Heart left ventricle (tissue), 16 donors: ENCODE measurements at regions not wholly inside any gene's neighbourhood (a gene's known extent, or its start where the extent isn't known, plus 50 kb on each side); places are given as distances from the start of the nearest gene placed in this dataset.

Experiments
- ATAC-seq, 4 donors: fragments of 200-7000 bp; cut with Tn5 transposase; one replicate each; pipeline ENCODE4 v1.9.1; 2020 to 2022; ENCODE audit warnings: moderate library complexity in 4 of 4, mild to moderate bottlenecking in 3 of 4, moderate number of reproducible peaks in 1 of 4
- DNase-seq, 5 donors: peaks; one replicate each; pipeline ENCODE4 v3.0.0-alpha.2; 2020
- H3K27ac ChIP-seq, 12 donors: fragments of 200-600 bp; sonication (generic) in 4 of 12; one replicate each; pipeline versions ENCODE4 v1.5.0 to v1.8.0; 2016 to 2022; ENCODE audit warnings: mild to moderate bottlenecking in 2 of 12
- H3K27me3 ChIP-seq, 9 donors: fragments of 200-600 bp; sonication (generic) in 2 of 9; one replicate each; pipeline versions ENCODE4 v1.5.1 to v1.8.0; 2016 to 2022; ENCODE audit warnings: mild to moderate bottlenecking in 3 of 9
- H3K36me3 ChIP-seq, 9 donors: fragments of 200-600 bp; sonication (generic) in 2 of 9; one replicate each; pipeline versions ENCODE4 v1.5.0 to v1.8.0; 2018 to 2022; ENCODE audit warnings: mild to moderate bottlenecking in 2 of 9
- H3K4me1 ChIP-seq, 12 donors: fragments of 200-600 bp; sonication (generic) in 4 of 12; one replicate each; pipeline versions ENCODE4 v1.5.0 to v1.8.0; 2016 to 2022; ENCODE audit warnings: mild to moderate bottlenecking in 3 of 12
- H3K4me3 ChIP-seq, 12 donors: fragments of 200-600 bp; sonication (generic) in 4 of 12; one replicate each; pipeline versions ENCODE4 v1.5.0 to v1.8.0; 2017 to 2022; ENCODE audit warnings: mild to moderate bottlenecking in 9 of 12, moderate library complexity in 4 of 12
- H3K9me3 ChIP-seq, 12 donors: fragments of 200-600 bp; sonication (generic) in 4 of 12; one replicate each; pipeline versions ENCODE4 v1.5.0 to v1.8.0; 2016 to 2022; ENCODE audit warnings: mild to moderate bottlenecking in 1 of 12
- CTCF ChIP-seq, 12 donors: fragments of 200-600 bp; sonication (generic) in 4 of 12; IDR thresholded peaks; one replicate each; pipeline versions ENCODE4 v1.5.0 to v1.8.0; 2018 to 2022; ENCODE audit warnings: antibody characterized with exemption in 12 of 12, mild to moderate bottlenecking in 5 of 12
- POLR2A ChIP-seq, 2 donors: fragments of 450-650 bp; IDR thresholded peaks; one replicate each; pipeline ENCODE4 v1.6.1; 2017; ENCODE audit warnings: antibody characterized with exemption in 2 of 2, mild to moderate bottlenecking in 2 of 2, moderate library complexity in 2 of 2
- WGBS, 4 donors: extraction: QIAGEN DNeasy Blood & Tissue Kit in 2 of 4; methylation state at CpG; one replicate each; pipeline versions ENCODE4 v1.1.5 to v1.1.7; 2013 to 2018; 5-methylcytosine and 5-hydroxymethylcytosine counted together
- intact Hi-C, 10 donors: fragments of 100-400 bp; cut with DNase I; formaldehyde crosslinking; loops; one replicate each; pipeline versions ENCODE4 v1.11.1 to v1.14.2; 2022
- donor health status: ischemic (EF 13 %, LVEDD 7.1; RV severe dilation, severe dysfunction).
- donor health status: healthy with polysubstance abuse.
- donor health status: DM: no; HTN: yes; CAD: no.
- donor health status: DM: no; HTN: no; CAD: no.
- donor health status: ischemic (EF 25% LVEDD 6.9; RV normal size, moderate dysfunction).
- donor health status: ischemic (EF 25% LVEDD 5.7; RV mildly dilated, moderate dysfunction).
- donor health status: healthy.
- donor health status: DM: yes; HTN: yes; CAD: no.
- donor health status: ischemic (EF 35%, LVEDD 5.7; RV mildly dilated, moderate dysfunction).
- donor health status: nonischemic (EF 11% LVEDD 7.7; RV severe dilation, severe dysfunction).
- donor health status: DM: yes; HTN: yes; CAD: no.
- donor health status: PGD.
- donor health status: ischemic (EF 29% LVEDD 5.4; RV normal size, mild dysfunction).
- donor health status: nonischemic (EF 23%, LVEDD 6.1; RV moderate dilation, normal function).

- TF ChIP-seq POLR2A (IDR thresholded peaks at IDR 0.05) (no peak), CTCF (IDR thresholded peaks at IDR 0.05) (no peak)
- Histone ChIP-seq H3K27me3 (peaks cover 0 to 5% (median 0%) of the 10 kb centered on the region in 9 donors), H3K36me3 (no peaks in the 10 kb centered on the region), H3K27ac (no peak overlapping the region), H3K9me3 (peaks cover 0 to 7% (median 0%) of the 10 kb centered on the region in 12 donors), H3K4me3 (no peak overlapping the region), H3K4me1 (peaks cover 0 to 6% (median 0%) of the 10 kb centered on the region in 12 donors)
- intact Hi-C loops, result no loop called here
- no peak for ATAC-seq
- DNase-seq, result no peak
- WGBS, 4 donors, result 73 to 76% (median 75%) methylated on average over 8 of the region's 8 CpGs
These were observed 220.6 kb upstream of the FOXK1 start for GRCh38 chr7:4461531-4461930.

GRCh38 chr7:4468320-4469102, 213.6 kb upstream of the FOXK1 start:
- no peaks in the 10 kb centered on the region for H3K4me1 ChIP-seq
- DNase-seq (no peak), ATAC-seq (no peak)
- H3K9me3 ChIP-seq, result peaks cover 0 to 7% (median 0%) of the 10 kb centered on the region in 12 donors
- no peak overlapping the region for H3K27ac ChIP-seq
- 78 to 86% (median 79%) methylated on average over 5 of the region's 5 CpGs for WGBS, 4 donors
- intact Hi-C loops, result no loop called here
- no peak overlapping the region for H3K4me3 ChIP-seq
- H3K27me3 ChIP-seq, result no peaks in the 10 kb centered on the region
- no peaks in the 10 kb centered on the region for H3K36me3 ChIP-seq
- TF ChIP-seq CTCF (IDR thresholded peaks at IDR 0.05), result no peak

GRCh38 chr7:4470246-4470645, 211.8 kb upstream of the FOXK1 start:
- TF ChIP-seq POLR2A (IDR thresholded peaks at IDR 0.05) (no peak), CTCF (IDR thresholded peaks at IDR 0.05) (no peak)
- ATAC-seq, result no peak
- Histone ChIP-seq H3K9me3 (no peaks in the 10 kb centered on the region), H3K36me3 (no peaks in the 10 kb centered on the region), H3K4me1 (no peaks in the 10 kb centered on the region), H3K27me3 (no peaks in the 10 kb centered on the region), H3K27ac (no peak overlapping the region), H3K4me3 (no peak overlapping the region)
- intact Hi-C loops, result no loop called here
- 58 to 72% (median 61%) methylated on average over 7 of the region's 7 CpGs for WGBS, 4 donors
- no peak for DNase-seq

GRCh38 chr7:4472728-4473127, 209.4 kb upstream of the FOXK1 start:
- TF ChIP-seq CTCF (IDR thresholded peaks at IDR 0.05), result no peak
- TF ChIP-seq POLR2A (IDR thresholded peaks at IDR 0.05), result no peak
- no peaks in the 10 kb centered on the region for H3K9me3 ChIP-seq
- intact Hi-C loops, result no loop called here
- ATAC-seq (peak in 1 of 4 donors; percentile 11), DNase-seq (no peak)
- H3K36me3 ChIP-seq, result no peaks in the 10 kb centered on the region
- no peaks in the 10 kb centered on the region for H3K4me1 ChIP-seq
- no peak overlapping the region for H3K27ac ChIP-seq
- no peaks in the 10 kb centered on the region for H3K27me3 ChIP-seq
- no peak overlapping the region for H3K4me3 ChIP-seq
- WGBS, 4 donors, result 52 to 77% (median 55%) methylated on average over 6 to 12 of the region's 12 CpGs
